NT2/D1 (cell line): ENCODE measurements at regions not wholly inside any gene's neighbourhood (a gene's known extent, or its start where the extent isn't known, plus 50 kb on each side); places are given as distances from the start of the nearest gene placed in this dataset.

Experiments used
- SUZ12 ChIP-seq: IDR thresholded peaks from 2 replicates; pipeline ENCODE4 v1.6.1; 2011; ENCODE audit not compliant: insufficient read length, insufficient read depth; ENCODE audit errors: extremely low read depth
- YY1 ChIP-seq: IDR thresholded peaks from 2 replicates; pipeline ENCODE4 v1.6.1; 2011; ENCODE audit not compliant: insufficient read length, insufficient read depth
- ZNF274 ChIP-seq: IDR thresholded peaks from 2 replicates; pipeline ENCODE4 v1.6.1; 2011; ENCODE audit warnings: mild to moderate bottlenecking, low read depth, low read length

GRCh38 chr15:92324101-92324963 lies 69.3 kb upstream of the ST8SIA2 start:
- TF ChIP-seq SUZ12: no peak
- TF ChIP-seq ZNF274: no peak
- TF ChIP-seq YY1: no peak
